ENCODE measurements at regions not wholly inside any gene's neighbourhood (a gene's known extent, or its start where the extent isn't known, plus 50 kb on each side); places are given as distances from the start of the nearest gene placed in this dataset.

DNA sequence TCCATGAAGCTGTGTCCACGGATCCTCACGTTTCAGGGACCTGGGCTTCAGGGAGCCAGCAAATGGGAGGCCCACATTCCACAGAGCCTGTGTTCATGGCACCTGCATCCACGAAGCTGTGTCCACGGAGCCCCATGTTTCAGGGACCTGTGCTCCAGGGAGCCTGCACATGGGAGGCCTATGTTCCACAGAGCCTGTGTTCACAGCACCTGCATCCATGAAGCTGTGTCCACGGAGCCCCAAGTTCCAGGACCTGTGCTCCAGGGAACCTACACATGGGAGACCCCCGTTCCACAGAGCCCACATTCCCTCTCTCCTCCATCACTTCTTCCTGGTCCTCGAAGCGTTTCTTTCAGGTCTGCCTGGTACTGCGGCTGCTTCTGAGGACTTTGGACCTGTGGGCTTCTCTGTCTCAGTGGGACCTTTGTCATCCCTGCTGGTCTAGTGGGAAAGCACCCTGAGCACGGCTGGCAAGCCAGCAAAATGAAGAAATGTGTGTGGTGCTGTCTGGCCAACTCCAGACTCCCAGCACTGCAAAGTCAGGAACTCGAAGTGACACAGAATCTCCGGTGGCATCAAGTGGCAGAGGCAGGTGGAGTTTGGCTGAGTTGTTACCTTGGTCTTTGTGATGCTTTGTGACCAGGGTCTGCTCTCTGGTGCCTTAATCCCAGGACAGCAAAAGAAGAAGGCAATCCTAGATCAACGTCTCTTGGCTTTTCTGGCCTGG, 245.9 kb downstream of the DLL1 start:
- H3K9me3 Mint-ChIP-seq = peaks cover 17% of the 10 kb centered on the region
- intact Hi-C loops (cut with micrococcal nuclease) = no loop called here
- no peak overlapping the region for H3K27ac Mint-ChIP-seq
- no peak overlapping the region for H3K4me3 Mint-ChIP-seq
- peaks cover 46% of the 10 kb centered on the region for H3K4me1 Mint-ChIP-seq (ENCODE audit: low read depth)
- H3K27me3 Mint-ChIP-seq = peaks cover 1% of the 10 kb centered on the region
- H3K36me3 Mint-ChIP-seq (ENCODE audit: low read depth) = no peaks in the 10 kb centered on the region

DNA sequence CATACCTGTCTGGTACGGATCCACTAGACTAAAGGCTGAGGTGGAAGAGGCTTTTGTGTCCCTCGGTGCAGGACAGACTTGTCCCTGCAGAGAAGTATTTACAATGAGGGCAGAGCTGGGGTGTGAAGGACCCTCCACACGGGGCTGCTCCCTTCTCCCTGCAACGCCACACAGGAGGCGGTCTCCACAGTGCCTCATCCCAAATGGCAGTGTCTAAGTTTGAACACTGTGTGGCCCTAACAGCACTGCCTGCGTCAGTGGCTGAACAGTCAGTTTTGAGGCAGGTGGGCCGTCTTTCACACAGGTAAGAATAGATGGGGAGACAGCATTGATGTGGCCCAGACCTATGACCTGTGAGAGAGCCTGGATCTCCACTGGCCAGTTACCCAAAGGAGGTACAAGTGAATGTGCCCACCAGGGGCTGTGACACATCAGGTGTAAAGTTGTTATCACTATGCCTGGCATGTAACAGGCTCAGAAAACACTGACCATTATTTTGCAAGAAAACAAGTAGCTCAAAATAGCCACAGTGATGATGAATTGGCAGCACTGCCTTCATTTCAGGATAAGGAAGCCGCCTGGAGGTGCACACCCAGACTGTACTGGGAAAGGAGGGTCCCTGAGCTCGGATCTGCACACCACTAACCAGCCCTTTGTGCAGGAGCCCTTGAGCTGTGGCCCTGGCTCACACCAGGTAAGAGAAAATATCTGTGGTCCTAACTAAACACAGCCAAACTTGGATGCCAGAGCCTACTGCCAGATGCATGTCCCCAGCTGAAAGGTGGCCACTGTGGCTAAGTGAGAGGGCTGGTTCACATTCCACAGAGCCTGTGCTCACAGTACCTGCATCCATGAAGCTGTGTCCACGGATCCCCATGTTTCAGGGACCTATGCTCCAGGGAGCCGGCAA, 246.7 kb downstream of the DLL1 start:
- H3K36me3 Mint-ChIP-seq (ENCODE audit: low read depth) = no peaks in the 10 kb centered on the region
- H3K4me1 Mint-ChIP-seq (ENCODE audit: low read depth) = peaks cover 37% of the 10 kb centered on the region
- peaks cover 1% of the 10 kb centered on the region for H3K27me3 Mint-ChIP-seq
- no peak overlapping the region for H3K4me3 Mint-ChIP-seq
- peaks cover 17% of the 10 kb centered on the region for H3K9me3 Mint-ChIP-seq
- intact Hi-C loops (cut with micrococcal nuclease) = no loop called here
- H3K27ac Mint-ChIP-seq = no peak overlapping the region

DNA sequence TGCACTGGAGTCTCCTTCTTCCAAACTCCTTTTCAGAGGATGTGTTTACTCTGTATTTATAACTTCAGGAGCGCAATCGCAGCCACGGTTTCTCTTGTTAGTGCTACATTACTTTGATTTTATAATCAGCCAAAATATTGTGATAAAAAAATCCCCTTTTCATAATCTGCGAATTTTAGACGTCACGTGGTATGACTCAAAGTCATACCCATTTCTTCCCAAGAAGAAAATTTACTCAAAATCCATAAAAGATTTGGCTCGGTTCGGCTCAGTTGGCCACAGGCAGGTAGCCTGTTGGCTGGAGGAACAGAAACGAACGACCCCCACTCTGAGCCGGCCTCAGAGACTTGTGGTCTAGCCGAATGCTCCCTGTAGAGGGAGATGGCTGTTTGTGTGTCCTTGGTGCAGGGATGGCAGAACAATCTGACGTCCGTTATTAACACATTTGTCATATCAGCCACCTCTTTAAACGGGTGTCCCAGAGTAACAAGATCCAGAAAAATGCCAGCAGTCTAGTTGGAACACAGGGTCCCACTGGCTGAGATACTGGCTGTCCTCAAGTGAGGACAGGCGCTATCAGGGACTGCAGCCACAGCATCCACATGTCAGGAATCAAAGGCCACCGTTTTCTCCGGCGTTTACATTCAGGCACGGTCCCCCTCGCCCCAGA, 247.6 kb downstream of the DLL1 start:
- peaks cover 29% of the 10 kb centered on the region for H3K4me1 Mint-ChIP-seq (ENCODE audit: low read depth)
- H3K36me3 Mint-ChIP-seq (ENCODE audit: low read depth) = no peaks in the 10 kb centered on the region
- H3K27ac Mint-ChIP-seq = no peak overlapping the region
- H3K4me3 Mint-ChIP-seq = no peak overlapping the region
- peaks cover 17% of the 10 kb centered on the region for H3K9me3 Mint-ChIP-seq
- peaks cover 1% of the 10 kb centered on the region for H3K27me3 Mint-ChIP-seq
- intact Hi-C loops (cut with micrococcal nuclease) = no loop called here

DNA sequence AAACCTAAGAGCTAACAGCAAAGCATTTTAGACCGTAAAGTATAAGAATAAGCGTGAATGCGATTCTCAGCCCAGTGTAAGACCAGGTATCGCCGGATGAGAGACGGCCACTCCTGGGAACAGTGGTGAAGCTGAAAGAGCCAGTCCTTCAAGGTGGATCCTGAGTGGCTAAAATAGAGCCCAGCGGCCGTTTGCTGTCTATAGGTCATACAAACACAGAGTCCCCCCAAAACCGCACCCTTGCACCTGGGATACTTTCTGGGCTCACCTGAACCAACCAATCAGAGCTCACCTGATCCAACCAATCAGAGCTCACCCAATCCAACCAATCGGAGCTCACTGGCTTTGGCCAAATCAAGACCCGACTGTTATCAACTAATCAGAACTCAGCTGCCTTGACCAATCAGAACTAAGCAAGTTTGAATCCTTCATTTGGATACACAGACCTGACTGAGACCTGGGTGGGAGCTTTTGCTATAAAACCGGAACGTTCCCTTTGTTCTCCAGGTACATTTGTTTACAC, 248.2 kb downstream of the DLL1 start:
- H3K4me1 Mint-ChIP-seq (ENCODE audit: low read depth) = peaks cover 22% of the 10 kb centered on the region
- H3K4me3 Mint-ChIP-seq = no peak overlapping the region
- peaks cover 15% of the 10 kb centered on the region for H3K9me3 Mint-ChIP-seq
- H3K27ac Mint-ChIP-seq = no peak overlapping the region
- H3K27me3 Mint-ChIP-seq = peaks cover 1% of the 10 kb centered on the region
- no peaks in the 10 kb centered on the region for H3K36me3 Mint-ChIP-seq (ENCODE audit: low read depth)
- intact Hi-C loops (cut with micrococcal nuclease) = no loop called here

DNA sequence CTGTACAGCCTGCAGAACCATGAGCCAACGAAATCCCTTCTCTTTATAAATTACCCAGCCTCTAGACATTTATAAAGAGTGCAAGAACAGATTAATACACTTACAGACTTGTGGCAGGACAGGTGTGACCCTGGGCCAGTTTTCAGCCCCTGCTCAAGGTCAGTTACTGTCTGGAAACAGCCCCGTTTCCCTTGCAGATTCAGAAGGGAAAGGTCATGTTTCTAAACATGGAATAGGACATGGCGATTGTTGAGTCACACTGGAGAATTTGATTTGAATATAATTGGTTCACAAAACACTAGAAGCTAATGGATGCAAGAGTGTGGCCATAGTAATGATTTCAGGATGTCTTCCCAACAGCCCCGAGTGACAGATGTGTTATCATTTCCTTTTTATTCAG, 248.8 kb downstream of the DLL1 start:
- Mint-ChIP-seq H3K4me1 (ENCODE audit: low read depth) (peaks cover 17% of the 10 kb centered on the region), H3K27me3 (peaks cover 1% of the 10 kb centered on the region), H3K27ac (no peak overlapping the region), H3K36me3 (ENCODE audit: low read depth) (no peaks in the 10 kb centered on the region), H3K4me3 (no peak overlapping the region), H3K9me3 (peaks cover 10% of the 10 kb centered on the region)
- intact Hi-C loops (cut with micrococcal nuclease) = no loop called here

DNA sequence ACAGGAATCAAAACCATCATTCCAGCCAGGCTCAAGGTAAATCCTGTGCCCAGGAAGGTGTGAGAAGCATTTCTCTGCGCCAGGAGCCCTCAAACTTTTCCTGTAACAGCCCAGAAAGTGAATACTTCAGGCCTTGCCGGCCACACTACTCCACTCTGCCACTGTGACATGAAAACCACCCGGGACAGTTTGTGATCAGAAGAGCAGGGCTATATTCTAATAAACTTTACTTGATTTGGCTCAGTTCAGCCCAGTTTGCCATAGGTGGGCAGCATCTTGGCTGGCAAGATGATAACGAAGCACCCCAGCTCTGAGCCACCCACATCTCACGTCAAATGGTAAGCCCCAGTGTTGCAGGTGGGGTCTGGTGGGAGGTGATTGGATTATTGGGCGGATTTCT, 249.4 kb downstream of the DLL1 start:
- Mint-ChIP-seq H3K27ac (no peak overlapping the region), H3K36me3 (ENCODE audit: low read depth) (no peaks in the 10 kb centered on the region), H3K4me3 (no peak overlapping the region), H3K27me3 (peaks cover 1% of the 10 kb centered on the region), H3K4me1 (ENCODE audit: low read depth) (peaks cover 16% of the 10 kb centered on the region), H3K9me3 (peaks cover 9% of the 10 kb centered on the region)
- intact Hi-C loops (cut with micrococcal nuclease) = no loop called here

DNA sequence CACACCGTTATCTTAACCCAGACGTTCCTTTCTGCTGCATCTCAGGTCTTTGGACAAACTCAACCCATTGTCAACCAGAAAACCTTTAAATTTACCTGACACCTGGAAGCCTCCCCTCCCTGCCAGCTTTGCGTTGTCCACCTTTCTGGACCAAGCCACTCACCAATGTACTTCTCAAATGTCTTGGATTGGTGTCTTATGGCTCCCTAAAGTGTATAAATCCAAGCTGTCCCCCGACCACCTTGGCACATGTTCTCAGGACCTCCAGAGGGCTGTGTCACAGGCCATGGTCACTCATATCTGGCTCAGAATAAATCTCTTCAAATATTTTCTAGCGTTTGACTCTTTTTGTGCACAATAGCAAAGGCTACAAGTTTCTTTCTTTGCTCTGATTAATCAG, 250.0 kb downstream of the DLL1 start:
- Mint-ChIP-seq H3K36me3 (ENCODE audit: low read depth) (no peaks in the 10 kb centered on the region), H3K27me3 (peaks cover 1% of the 10 kb centered on the region), H3K9me3 (peaks cover 9% of the 10 kb centered on the region), H3K4me1 (ENCODE audit: low read depth) (peaks cover 16% of the 10 kb centered on the region), H3K4me3 (no peak overlapping the region), H3K27ac (no peak overlapping the region)
- intact Hi-C loops (cut with micrococcal nuclease) = no loop called here

DNA sequence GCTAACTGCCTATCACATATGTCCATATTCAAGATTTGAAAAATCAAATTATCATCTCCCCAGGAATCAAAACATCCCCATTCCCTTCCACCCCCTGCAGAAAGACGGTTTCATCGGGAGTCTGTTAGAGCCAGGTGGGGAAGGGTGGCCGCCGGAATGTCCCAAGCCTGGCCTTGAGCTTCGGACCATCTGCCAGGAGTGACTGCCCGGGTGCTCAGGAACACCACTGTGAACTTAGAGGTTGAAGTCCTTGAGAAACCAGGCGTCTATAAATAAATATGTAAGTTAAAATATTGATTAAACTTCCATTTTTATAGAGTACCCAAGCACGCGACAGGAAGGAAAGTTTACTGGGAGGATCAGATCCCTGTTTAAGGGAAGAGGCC, 250.8 kb downstream of the DLL1 start:
- intact Hi-C loops (cut with micrococcal nuclease) = no loop called here
- peaks cover 9% of the 10 kb centered on the region for H3K9me3 Mint-ChIP-seq
- H3K27me3 Mint-ChIP-seq = peaks cover 1% of the 10 kb centered on the region
- H3K27ac Mint-ChIP-seq = no peak overlapping the region
- H3K36me3 Mint-ChIP-seq (ENCODE audit: low read depth) = no peaks in the 10 kb centered on the region
- peaks cover 12% of the 10 kb centered on the region for H3K4me1 Mint-ChIP-seq (ENCODE audit: low read depth)
- H3K4me3 Mint-ChIP-seq = no peak overlapping the region

DNA sequence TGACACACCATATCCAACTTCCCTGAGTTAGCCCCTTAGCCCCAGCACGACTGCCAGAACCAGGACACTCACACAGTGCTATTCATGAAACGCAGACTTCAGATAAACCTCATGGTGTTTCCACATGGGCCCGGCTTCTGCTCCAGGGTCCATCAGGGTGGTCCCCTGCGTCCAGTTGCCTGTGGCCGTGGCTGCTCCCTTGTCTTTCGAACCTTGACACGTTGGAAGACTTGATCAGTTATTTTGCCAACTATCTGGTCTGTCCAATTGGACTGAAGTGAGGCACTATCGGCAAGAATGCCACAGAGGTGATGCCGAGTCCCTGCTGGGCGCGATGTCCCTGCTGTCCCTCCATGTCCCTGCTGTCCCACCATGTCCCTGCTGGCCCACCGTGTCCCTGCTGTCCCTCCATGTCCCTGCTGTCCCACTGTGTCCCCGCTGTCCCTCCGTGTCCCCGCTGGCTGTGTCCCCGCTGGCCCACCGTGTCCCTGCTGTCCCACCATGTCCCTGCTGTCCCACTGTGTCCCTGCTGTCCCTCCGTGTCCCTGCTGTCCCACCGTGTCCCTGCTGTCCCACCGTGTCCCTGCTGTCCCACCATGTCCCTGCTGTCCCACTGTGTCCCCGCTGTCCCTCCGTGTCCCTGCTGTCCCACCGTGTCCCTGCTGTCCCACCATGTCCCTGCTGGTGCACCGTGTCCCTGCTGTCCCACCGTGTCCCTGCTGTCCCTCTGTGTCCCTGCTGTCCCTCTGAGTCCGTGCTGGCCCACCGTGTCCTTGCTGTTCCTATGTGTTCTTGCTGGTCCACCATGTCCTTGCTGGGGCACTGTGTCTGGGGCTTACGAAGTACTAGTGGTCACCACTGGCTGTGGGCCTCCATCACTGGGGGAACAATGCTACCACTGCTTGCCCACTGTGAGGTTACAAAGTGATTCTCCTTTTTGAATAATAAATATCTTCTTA, 251.4 kb downstream of the DLL1 start:
- H3K4me3 Mint-ChIP-seq = no peak overlapping the region
- no peaks in the 10 kb centered on the region for H3K36me3 Mint-ChIP-seq (ENCODE audit: low read depth)
- peaks cover 12% of the 10 kb centered on the region for H3K4me1 Mint-ChIP-seq (ENCODE audit: low read depth)
- H3K27me3 Mint-ChIP-seq = peaks cover 1% of the 10 kb centered on the region
- H3K27ac Mint-ChIP-seq = no peak overlapping the region
- intact Hi-C loops (cut with micrococcal nuclease) = no loop called here
- peaks cover 9% of the 10 kb centered on the region for H3K9me3 Mint-ChIP-seq

DNA sequence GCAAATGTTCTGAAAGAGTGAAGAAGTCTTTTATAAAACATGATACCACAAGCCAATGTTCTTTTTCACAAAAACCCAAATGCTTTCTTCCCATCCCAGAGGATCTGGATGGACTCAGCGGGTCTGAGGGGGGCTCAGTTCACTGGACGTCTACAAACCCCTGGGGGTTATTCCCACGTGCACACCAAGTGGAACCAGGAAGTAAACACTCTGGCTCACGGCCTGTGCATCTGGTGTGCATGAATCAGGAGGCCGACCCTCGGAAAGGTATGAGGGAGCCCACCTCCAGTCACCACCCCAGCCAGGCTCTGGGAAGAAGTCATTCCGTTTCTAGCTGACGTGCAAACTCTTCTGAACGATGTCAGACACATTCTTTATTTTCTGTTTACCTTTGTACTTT, 252.2 kb downstream of the DLL1 start:
- intact Hi-C loops (cut with micrococcal nuclease) = no loop called here
- H3K4me1 Mint-ChIP-seq (ENCODE audit: low read depth) = peaks cover 12% of the 10 kb centered on the region
- no peaks in the 10 kb centered on the region for H3K36me3 Mint-ChIP-seq (ENCODE audit: low read depth)
- no peak overlapping the region for H3K27ac Mint-ChIP-seq
- H3K4me3 Mint-ChIP-seq = no peak overlapping the region
- H3K27me3 Mint-ChIP-seq = no peaks in the 10 kb centered on the region
- peaks cover 13% of the 10 kb centered on the region for H3K9me3 Mint-ChIP-seq

DNA sequence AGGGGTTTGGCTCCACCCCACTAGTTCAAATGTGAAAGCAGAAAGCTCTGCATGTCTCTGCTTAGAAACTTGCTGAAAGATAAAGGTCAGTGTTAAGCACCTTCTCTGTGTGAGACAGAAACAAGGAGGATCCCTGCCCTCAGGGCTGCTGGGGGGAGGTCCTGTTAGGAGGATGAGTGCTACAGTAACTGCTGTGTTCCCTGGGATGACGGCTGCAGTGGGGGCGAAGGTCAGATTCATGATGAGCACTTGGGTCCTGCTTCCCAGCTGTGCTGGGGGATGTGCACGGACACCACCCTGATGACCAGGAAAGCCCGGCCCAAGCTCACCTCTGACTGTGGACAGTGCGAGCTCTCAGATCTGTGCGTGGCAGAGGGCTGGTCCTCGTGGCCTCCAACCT, 252.6 kb downstream of the DLL1 start:
- peaks cover 18% of the 10 kb centered on the region for H3K9me3 Mint-ChIP-seq
- peaks cover 12% of the 10 kb centered on the region for H3K4me1 Mint-ChIP-seq (ENCODE audit: low read depth)
- H3K27me3 Mint-ChIP-seq = no peaks in the 10 kb centered on the region
- no peaks in the 10 kb centered on the region for H3K36me3 Mint-ChIP-seq (ENCODE audit: low read depth)
- H3K27ac Mint-ChIP-seq = no peak overlapping the region
- intact Hi-C loops (cut with micrococcal nuclease) = no loop called here
- no peak overlapping the region for H3K4me3 Mint-ChIP-seq

DNA sequence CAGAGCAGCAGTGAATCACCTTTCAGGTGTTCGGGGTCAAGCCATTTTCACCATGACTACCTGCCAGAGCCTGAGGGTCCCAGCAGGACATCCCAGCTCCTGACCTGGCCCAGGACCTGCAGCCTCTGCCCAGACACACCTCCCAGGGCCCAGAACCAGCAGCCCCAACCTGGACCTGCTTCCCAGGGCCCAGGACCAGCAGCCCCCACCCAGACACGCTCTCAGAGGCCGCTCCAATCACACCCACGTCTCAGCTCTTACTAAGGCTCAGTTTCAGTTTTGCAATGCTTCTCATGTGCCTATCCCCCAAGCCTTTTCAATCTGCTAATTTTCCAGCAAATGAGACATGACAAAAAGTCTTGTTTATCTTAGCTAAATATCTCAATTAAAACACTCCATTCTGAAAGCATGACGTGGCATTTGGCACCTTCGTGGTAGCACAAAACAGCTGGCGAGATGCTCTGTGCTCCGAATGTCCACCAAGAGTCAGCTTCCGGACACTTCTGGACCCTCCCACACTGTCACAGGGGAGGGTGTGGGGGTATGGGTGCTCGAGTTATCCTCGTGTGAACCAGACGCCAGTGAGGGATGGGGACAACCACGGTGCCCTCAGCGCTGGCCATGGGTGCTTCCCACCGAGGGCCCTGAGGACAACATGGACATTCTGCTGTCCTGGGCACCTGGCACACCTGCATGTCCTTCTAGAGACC, 253.2 kb downstream of the DLL1 start:
- Mint-ChIP-seq H3K36me3 (ENCODE audit: low read depth) (no peaks in the 10 kb centered on the region), H3K9me3 (peaks cover 21% of the 10 kb centered on the region), H3K27me3 (no peaks in the 10 kb centered on the region), H3K27ac (no peak overlapping the region), H3K4me3 (no peak overlapping the region), H3K4me1 (ENCODE audit: low read depth) (peaks cover 12% of the 10 kb centered on the region)
- intact Hi-C loops (cut with micrococcal nuclease) = no loop called here

DNA sequence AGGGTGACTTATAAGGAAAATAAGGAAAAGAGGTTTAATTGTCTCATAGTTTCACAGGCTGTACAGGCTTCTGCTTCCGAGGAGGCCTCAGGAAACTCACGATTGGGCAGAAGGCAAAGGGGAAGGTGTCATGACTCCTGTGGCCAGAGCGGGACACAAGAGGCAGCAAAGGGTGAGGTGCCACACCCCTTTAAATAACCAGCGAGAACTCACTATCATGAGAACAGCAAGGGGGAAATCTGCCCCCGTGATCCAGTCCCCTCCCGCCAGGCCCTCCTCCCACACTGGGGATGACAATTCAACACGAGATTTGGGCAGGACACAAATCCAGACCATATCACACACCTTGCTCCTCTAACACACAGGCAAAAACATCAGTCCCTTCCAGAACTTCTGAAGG, 254.0 kb downstream of the DLL1 start:
- H3K4me3 Mint-ChIP-seq = no peak overlapping the region
- peaks cover 17% of the 10 kb centered on the region for H3K9me3 Mint-ChIP-seq
- H3K27ac Mint-ChIP-seq = no peak overlapping the region
- H3K4me1 Mint-ChIP-seq (ENCODE audit: low read depth) = peaks cover 12% of the 10 kb centered on the region
- no peaks in the 10 kb centered on the region for H3K36me3 Mint-ChIP-seq (ENCODE audit: low read depth)
- intact Hi-C loops (cut with micrococcal nuclease) = no loop called here
- H3K27me3 Mint-ChIP-seq = no peaks in the 10 kb centered on the region
